OCI-LY3 (cell line): ENCODE measurements at regions not wholly inside any gene's neighbourhood (a gene's known extent, or its start where the extent isn't known, plus 50 kb on each side); places are given as distances from the start of the nearest gene placed in this dataset.

Experiments used
- H2AFZ ChIP-seq: fragments of 200-600, 300-600 bp; shearing (Covaris generic); 2 replicates; pipeline ENCODE4 v1.6.0; 2014; ENCODE audit warnings: antibody characterized with exemption, low read depth, low read length
- H3K27ac ChIP-seq: fragments of 200-600, 300-600 bp; sonication (generic); 2 replicates; pipeline ENCODE4 v1.5.1; 2014; ENCODE audit warnings: mild to moderate bottlenecking, low read length, moderate library complexity, mixed read lengths
- H3K27me3 ChIP-seq: fragments of 200-600, 300-600 bp; sonication (generic); 2 replicates; pipeline ENCODE4 v1.6.1; 2014; ENCODE audit warnings: low read depth, low read length, mixed read lengths
- H3K36me3 ChIP-seq: fragments of 200-600, 300-600 bp; sonication (generic); replicated peaks from 2 replicates; pipeline ENCODE3; 2014; ENCODE audit warnings: low read depth, low read length, mixed read lengths
- H3K4me1 ChIP-seq: fragments of 300-600, 200-600 bp; sonication (generic); 2 replicates; pipeline ENCODE4 v1.6.1; 2014; ENCODE audit warnings: low read length, mixed read lengths
- H3K4me2 ChIP-seq: fragments of 200-600, 300-600 bp; sonication (generic); 2 replicates; pipeline ENCODE4 v1.6.1; 2014; ENCODE audit warnings: low read length, mixed read lengths
- H3K4me3 ChIP-seq: fragments of 300-600, 200-600 bp; sonication (generic); 2 replicates; pipeline ENCODE4 v1.5.1; 2014; ENCODE audit warnings: antibody characterized with exemption, mild to moderate bottlenecking, low read length, moderate library complexity
- H3K79me2 ChIP-seq: fragments of 300-600, 200-600 bp; shearing (Covaris generic); 2 replicates; pipeline ENCODE4 v1.6.1; 2014; ENCODE audit warnings: mild to moderate bottlenecking, low read length, mixed read lengths
- H3K9ac ChIP-seq: fragments of 300-600, 200-600 bp; shearing (Covaris generic); 2 replicates; pipeline ENCODE4 v1.6.0; 2014; ENCODE audit warnings: mild to moderate bottlenecking, low read length, moderate library complexity
- H3K9me3 ChIP-seq: fragments of 200-600, 300-600 bp; shearing (Covaris generic); 2 replicates; pipeline ENCODE4 v1.6.1; 2014; ENCODE audit warnings: low read length, mixed read lengths; ENCODE audit not compliant: insufficient read depth
- H4K20me1 ChIP-seq: fragments of 200-600, 300-600 bp; sonication (generic); 2 replicates; pipeline ENCODE4 v1.6.1; 2016; ENCODE audit warnings: low read length, mixed read lengths; ENCODE audit not compliant: insufficient read depth
- EZH2phosphoT487 ChIP-seq: fragments of 200-600 bp; shearing (Covaris generic); IDR thresholded peaks from 2 replicates; pipeline ENCODE4 v1.6.1; 2018; ENCODE audit warnings: antibody characterized with exemption, mixed run types, low read depth
- TF ChIP-seq, protein P1 (sequence below): fragments of 200-600, 300-600 bp; sonication (generic); IDR thresholded peaks from 2 replicates; pipeline ENCODE4 v1.5.1; 2014; ENCODE audit warnings: antibody characterized with exemption, low read length, low read depth

DNA sequence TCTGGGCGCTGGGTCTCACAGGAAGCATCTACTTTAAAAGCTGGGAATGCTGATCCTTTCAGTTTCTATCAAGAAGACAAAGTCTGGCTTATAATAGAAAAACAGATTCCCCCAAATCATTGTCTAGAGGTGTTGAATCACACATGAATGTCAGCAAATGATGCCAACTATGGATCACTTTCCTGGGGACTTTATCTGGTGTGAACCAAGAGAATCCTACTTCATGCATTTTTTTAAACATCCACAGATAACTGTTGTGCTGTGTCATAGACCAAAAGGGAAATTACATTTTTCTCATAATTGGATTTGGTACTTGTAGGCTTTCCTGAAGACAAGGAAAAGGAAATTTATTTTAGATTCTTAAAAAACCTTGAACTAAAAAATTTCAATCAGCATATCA lies 132.7 kb downstream of the CD47 start:
- H2AFZ ChIP-seq: no peak overlapping the region
- H3K9me3 ChIP-seq: no peaks in the 10 kb centered on the region
- H3K4me2 ChIP-seq: no peak overlapping the region
- no peak overlapping the region for H3K9ac ChIP-seq
- H3K36me3 ChIP-seq: no peaks in the 10 kb centered on the region
- H3K4me1 ChIP-seq: no peaks in the 10 kb centered on the region
- no peaks in the 10 kb centered on the region for H4K20me1 ChIP-seq
- peaks cover 9% of the 10 kb centered on the region; the same call in 1 of the 2 replicates for H3K27me3 ChIP-seq
- no peak overlapping the region for H3K4me3 ChIP-seq
- TF ChIP-seq EZH2phosphoT487: no peak
- TF ChIP-seq, protein P1, sequence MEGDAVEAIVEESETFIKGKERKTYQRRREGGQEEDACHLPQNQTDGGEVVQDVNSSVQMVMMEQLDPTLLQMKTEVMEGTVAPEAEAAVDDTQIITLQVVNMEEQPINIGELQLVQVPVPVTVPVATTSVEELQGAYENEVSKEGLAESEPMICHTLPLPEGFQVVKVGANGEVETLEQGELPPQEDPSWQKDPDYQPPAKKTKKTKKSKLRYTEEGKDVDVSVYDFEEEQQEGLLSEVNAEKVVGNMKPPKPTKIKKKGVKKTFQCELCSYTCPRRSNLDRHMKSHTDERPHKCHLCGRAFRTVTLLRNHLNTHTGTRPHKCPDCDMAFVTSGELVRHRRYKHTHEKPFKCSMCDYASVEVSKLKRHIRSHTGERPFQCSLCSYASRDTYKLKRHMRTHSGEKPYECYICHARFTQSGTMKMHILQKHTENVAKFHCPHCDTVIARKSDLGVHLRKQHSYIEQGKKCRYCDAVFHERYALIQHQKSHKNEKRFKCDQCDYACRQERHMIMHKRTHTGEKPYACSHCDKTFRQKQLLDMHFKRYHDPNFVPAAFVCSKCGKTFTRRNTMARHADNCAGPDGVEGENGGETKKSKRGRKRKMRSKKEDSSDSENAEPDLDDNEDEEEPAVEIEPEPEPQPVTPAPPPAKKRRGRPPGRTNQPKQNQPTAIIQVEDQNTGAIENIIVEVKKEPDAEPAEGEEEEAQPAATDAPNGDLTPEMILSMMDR: no peak
- H3K27ac ChIP-seq: no peak overlapping the region
- no peaks in the 10 kb centered on the region for H3K79me2 ChIP-seq

DNA sequence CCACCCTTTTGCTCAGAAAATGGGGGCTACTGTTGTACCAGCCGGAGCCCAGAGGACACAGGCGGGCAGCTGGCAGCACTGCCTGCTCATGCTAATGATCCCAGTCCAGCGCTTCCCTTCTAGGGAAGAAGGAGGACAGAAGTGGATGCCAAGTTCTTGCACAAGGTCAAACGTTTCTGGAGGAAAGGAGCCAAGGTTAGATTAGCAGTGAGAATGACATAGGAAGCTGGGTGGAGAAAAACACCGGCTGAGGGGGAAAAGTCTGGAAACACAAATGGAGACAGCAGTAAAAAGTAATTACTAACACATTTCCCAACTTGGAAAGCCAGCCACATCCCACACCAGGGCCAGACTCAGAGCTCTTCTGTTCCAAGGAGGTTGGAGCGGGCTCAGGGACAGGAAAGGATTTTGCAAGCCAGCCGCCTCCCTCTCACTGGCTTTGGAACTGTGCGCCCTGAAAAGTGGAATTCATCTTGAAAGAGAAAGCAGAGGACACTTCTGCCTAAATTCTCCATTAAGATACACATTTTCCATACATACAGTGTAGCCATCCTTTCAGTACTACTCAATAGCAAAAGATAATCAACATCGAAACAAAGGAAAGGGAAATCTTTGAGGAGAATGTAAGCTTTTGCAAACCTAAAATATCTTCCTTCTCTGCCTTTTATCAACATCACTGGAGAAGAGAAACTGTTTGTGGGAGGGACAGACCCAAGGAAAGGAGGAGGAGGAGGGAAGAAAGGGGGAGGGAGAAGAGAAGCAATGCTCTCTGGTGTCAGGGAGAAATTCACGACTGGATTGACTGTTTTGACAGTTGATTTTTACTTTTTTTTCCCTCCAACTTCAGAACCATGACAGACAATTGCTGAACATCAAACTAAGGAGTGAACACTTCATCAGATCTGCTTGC lies 133.6 kb downstream of the CD47 start:
- no peaks in the 10 kb centered on the region for H3K4me1 ChIP-seq
- H3K27ac ChIP-seq: no peak overlapping the region
- TF ChIP-seq, protein P1: no peak
- no peak for TF ChIP-seq EZH2phosphoT487
- no peaks in the 10 kb centered on the region for H3K36me3 ChIP-seq
- H3K79me2 ChIP-seq: no peaks in the 10 kb centered on the region
- H3K4me2 ChIP-seq: no peak overlapping the region
- no peaks in the 10 kb centered on the region for H3K9me3 ChIP-seq
- no peak overlapping the region for H3K9ac ChIP-seq
- no peak overlapping the region for H3K4me3 ChIP-seq
- H2AFZ ChIP-seq: no peak overlapping the region
- peaks cover 9% of the 10 kb centered on the region; the same call in 1 of the 2 replicates for H3K27me3 ChIP-seq
- H4K20me1 ChIP-seq: no peaks in the 10 kb centered on the region

DNA sequence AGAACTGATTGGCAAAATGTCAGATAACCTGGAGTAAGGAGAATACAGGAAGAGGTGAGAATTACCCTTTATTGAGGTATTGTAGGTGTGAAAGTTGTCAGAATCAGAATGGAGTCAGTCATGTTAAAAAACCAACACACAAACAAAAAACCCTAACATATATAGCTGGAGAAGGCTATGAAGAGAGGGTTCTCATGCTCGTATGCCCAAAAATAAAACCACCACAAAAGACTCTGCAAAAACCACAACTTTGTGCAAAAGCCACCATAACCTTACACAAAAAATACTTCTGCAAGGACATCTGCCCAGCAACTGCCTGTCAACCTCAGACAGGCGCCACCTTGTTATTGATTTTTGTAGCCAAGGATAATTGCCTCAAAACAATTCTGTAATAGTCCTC lies 136.0 kb downstream of the CD47 start:
- peaks cover 9% of the 10 kb centered on the region; the same call in 1 of the 2 replicates for H3K27me3 ChIP-seq
- no peak overlapping the region for H3K4me2 ChIP-seq
- no peaks in the 10 kb centered on the region for H3K4me1 ChIP-seq
- H4K20me1 ChIP-seq: no peaks in the 10 kb centered on the region
- H3K79me2 ChIP-seq: no peaks in the 10 kb centered on the region
- no peaks in the 10 kb centered on the region for H3K9me3 ChIP-seq
- no peaks in the 10 kb centered on the region for H3K36me3 ChIP-seq
- H3K4me3 ChIP-seq: no peak overlapping the region
- no peak overlapping the region for H3K27ac ChIP-seq
- no peak overlapping the region for H3K9ac ChIP-seq
- H2AFZ ChIP-seq: no peak overlapping the region
- TF ChIP-seq, protein P1: no peak
- TF ChIP-seq EZH2phosphoT487: no peak

DNA sequence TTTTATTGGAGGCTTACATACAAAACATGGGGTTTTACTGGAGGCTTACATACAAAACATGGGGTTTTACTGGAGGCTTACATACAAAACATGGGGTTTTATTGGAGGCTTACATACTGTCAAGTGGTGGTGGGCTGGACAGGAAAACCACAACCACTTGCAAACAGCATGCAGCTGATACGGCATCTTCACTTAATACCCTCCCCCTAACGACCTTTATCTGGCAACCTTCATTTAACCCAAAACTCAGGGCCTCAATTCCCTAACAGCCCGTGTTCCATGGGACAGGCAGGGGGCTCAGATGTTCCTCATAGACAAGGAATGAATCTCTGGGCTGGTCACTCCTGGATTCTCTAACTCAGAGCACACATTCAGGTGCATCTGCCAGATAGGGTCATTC lies 137.1 kb downstream of the CD47 start:
- Histone ChIP-seq H3K27me3 (peaks cover 9% of the 10 kb centered on the region; the same call in 1 of the 2 replicates), H3K4me2 (no peak overlapping the region), H3K4me3 (no peak overlapping the region), H3K9me3 (no peaks in the 10 kb centered on the region), H2AFZ (no peak overlapping the region), H3K9ac (no peak overlapping the region), H3K27ac (no peak overlapping the region), H3K36me3 (no peaks in the 10 kb centered on the region), H3K79me2 (no peaks in the 10 kb centered on the region), H3K4me1 (no peaks in the 10 kb centered on the region), H4K20me1 (no peaks in the 10 kb centered on the region)
- TF ChIP-seq EZH2phosphoT487: no peak
- TF ChIP-seq, protein P1: no peak
